Hematopoietic multipotent progenitor cell treated with erythropoietin and hydrocortisone succinate and interleukin-3 and kit ligand, for 4 days (in vitro differentiated cells): ENCODE measurements at regions not wholly inside any gene's neighbourhood (a gene's known extent, or its start where the extent isn't known, plus 50 kb on each side); places are given as distances from the start of the nearest gene placed in this dataset.
A peak's percentile ranks its signal among the peaks of the same experiment; 100 is the strongest.

ENCODE experiments used
- DNase-seq: peaks from one replicate; pipeline ENCODE4 v3.0.0-alpha.2; 2015

DNA sequence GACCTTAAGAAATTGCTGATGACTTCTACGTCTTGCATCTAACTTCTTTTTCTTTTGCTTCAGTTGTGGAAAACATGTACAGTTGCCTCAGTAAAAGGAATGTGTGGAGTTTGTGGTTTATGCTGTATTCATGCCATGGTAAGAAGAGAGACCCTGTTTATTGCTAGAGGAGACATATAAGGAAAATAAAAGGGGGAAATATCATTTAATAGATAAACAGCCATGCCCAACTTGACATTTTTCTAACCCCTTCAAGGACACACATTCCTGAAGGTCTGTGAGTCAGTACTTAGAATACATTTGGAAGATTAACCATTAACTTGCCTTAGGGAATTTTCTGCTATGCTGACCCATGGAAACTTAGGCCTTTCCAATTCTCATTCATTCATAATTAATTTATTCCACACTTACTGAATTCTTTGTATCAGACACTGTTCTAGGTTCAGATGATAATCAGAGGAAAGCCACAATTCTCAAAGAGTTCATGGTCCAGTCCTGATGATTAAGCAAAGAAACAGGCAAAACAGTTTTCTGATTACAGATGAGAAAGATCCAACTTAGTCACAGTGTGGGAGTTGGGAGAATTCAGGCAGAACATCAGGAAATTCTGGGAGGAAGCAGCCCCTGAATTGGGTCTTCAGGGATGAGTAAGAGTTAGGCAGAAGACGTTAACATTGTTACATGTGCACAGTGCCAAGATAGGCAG is 329.8 kb upstream of the RASGRP1 start:
- DNase-seq, result no peak

DNA sequence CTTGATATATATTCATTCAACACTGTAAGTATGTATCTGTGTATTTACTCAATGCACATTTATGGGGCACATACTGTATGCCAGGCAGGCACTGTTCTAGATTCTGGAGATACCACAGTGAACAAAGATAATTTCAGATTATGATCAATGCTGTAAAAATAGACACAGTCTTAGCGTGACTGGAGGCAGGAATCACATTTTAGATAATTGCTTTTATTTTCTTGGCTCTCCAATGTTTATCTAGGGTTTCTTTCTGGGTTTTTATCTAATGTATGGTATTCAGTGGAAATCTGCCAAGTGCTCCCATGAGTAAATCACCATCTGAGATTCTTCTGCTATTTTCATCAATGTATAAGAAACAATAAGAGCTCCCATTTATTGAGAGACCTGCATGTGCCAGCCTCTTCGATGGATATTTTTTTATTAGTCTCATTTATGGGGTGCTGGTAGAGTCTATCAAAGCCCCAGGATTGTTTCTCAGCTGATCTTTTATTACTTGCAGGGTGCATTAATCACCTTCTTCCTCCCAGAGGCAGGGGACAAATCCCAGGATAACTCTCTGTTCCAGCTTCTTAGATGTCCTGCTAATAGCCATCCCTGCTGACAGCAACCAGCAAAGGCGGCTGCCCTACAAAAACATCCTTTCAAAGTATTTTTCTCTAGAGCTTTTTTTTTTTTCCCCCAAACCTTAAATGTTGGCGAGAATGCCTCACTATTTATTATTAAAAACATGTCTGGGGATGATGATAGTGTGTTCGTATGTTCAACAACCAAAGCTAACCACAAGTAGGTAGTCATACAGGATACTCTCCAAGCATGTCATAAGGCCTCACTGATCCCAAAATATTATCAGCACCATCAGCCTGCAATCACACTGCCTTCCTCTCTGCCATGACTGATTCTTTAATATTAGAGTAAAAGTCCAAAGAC is 331.0 kb upstream of the RASGRP1 start:
- no peak for DNase-seq

DNA sequence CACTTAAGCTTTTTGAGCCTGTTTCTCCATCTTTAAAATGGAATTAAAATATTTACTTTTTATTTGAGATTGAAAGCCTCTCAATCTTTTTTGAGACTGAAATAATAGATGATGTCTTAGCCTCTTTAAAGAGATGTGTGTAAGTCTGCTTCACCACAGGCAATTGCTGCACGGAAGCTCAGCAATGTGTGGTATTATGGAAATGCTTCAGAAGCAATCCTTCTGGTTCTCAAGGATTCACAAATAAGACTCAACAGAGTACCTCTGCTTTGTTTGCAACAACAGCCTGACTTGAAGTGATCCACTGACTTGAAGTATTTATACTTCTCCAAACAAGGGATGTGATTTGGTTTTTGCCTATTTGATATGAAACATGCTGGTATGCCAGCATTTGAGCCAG is 332.0 kb upstream of the RASGRP1 start:
- DNase-seq, result no peak

DNA sequence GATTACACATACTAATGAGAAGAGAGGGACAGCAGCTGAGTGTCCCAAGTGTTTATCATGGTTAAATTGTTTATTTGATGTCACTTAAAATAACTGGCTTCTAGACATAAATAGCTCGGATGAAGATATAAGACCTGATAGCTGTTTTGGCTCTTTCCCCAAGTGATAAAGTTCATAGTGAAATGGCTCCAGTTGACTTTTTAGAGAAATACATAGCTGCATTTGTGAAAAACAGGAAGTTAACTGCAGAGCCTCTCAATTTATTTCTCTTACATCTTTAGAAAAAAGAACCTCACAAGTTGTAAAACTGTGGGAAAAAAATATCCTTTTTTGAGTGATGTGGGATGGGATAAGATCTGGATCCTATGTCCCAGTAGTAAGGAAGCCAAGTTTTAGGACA is 332.9 kb upstream of the RASGRP1 start:
- peak; percentile 13 for DNase-seq

DNA sequence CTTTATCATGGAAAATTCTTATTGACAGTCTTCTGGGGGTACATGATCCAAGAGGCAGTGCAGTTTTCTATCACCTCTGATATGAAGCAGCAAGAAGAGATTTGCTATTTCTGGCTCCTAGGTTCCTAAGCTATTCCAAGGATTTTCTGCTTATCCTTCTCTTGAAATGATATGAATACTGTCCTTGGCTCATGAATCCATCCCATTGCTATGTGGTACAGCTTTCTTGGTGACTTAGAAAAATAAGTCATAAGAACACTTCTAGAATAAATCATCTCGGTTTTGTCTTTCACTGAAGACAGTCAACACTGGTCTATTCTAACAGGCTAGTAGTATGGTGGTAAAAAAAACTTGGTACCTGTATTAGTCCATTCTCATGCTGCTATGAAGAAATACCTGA is 333.6 kb upstream of the RASGRP1 start:
- DNase-seq, result no peak

DNA sequence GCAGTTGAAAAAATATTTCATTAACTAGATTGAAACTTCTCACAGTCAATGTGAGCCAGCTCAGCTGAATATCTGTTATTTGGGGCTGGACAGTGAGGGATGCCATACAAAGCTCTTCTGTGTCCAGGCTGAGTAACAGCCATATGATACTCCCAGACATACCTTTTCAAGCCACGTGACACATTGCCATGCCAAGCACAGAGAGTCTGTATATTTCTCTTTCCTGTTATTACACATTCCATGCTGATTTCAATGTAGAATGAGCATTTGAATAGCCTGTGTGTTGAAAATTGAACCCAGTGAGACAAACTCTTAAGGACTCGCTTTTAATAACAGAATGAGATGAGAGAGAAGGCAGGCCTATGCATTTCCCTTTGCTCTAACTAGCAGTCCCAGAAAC is 334.7 kb upstream of the RASGRP1 start:
- DNase-seq, result no peak

DNA sequence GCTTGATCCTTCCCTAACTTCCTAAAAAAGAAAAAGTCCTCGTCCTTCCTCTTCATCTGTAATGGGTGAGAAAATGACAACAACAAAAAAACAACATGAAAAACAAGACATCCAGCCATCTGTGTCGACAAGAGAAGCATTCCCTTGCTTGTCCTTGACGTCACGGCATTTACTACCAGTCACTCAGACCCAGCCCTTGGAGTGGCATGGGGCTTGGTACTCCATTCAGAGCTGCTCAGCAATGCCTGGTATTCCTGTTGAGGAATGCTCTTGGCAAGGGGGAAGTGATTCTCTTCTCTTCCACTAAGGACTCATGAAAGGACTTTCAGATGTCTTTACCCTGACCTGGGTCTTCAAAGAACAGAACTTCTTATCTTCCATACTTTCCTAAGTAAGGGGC is 339.7 kb upstream of the RASGRP1 start:
- DNase-seq, result no peak

DNA sequence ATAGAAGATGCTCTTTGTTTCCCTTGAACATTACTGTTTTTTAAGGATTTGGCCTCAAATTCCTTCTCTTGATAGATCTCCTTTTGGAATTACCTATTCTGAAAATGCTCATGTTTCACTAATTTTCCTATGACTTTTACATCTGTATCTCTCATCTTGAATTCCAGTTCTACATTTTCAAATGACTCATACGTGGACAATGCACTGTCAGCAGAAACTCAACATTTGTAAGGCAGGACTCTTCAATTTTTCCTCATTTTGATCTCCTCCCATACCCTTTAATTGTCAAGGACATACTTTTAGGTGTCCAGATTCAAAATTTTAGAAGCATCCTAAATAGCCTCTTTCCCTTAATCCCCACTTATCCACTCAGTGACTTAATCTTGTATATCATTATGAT is 341.0 kb upstream of the RASGRP1 start:
- no peak for DNase-seq

DNA sequence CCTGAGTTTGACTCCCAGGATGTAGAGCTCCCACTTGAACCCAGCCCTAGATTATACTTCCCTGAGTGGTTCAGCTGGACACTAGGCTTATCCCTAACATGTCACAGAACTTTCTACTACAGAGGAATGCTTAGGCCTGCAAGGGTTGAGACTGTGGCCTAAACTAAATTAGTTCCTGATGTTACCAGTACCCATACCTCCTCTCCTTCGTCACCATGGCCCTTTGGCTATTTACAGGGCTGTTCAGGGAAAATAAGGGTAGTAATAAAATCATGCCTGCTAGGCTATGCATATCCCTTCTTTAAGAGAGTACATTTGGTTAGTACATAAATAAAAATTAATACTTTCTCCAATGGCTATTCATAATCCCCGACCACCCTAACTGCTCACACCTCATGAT is 356.4 kb upstream of the RASGRP1 start:
- DNase-seq, result no peak

DNA sequence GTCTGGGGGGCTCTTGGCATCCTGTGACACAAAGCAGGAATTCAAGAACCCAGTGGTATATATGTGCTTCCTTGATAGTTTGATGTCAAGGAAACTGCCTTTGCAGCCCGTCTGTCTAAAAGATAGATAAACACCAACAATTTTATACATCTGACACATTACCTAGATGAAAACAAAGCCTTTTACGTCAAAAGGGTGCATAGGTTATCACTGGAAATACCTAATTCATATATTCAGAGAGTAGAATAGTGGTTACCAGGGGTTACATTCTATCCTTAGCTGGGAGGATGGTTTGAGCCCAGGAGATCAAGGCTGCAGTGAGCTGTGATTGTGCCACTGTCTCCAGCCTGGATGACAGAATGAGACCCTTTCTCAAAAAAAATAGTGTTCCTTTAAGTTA is 356.9 kb upstream of the RASGRP1 start:
- no peak for DNase-seq

DNA sequence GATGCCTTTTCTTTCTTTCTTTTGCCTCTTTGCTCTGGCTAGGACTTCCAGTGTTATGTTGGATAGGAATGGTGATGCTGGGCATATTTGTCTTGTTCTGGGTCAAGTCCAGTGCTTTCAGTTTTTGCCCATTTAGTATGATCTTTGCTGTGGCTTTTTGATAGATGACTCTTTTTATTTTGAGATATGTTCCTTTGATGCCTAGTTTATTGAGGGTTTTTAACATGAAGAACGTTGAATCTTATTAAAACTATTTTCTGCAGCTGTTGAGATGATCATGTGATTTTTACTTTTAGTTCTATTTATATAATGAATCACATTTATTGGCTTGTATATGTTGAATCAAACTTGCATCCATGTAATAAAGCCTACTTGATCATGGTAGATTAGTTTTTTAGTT is 363.8 kb upstream of the RASGRP1 start:
- DNase-seq, result no peak

DNA sequence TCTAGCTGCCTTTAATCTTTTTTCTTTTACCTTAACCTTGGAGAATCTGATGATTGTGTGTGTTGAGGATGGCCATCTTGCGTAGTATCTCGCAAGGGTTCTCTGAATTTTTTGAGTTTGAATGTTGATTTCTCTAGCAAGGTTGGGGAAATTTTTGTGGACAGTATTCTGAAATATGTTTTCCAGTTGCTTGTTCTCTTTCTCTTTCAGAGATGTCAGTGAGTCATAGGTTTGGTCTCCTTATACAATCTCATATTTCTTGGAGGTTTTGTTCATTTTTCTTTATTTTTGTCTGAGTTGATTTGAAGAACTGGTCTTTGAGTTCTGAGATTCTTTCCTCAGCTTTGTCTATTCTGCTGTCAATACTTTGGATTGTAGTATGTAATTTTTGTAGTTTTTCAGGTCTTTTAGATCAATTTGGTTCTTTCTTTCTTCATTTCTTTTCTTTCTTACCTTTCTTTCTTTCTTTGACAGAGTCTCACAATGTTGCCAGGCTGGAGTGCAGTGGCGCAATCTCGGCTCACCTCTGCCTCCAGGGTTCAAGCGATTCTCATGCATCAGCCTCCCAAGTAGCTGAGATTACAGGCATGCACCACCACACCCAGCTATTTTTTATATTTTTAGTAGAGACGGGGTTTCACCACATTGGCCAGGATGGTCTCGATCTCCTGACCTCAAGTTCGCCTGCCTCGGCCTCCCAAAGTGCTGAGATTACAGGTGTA is 366.4 kb upstream of the RASGRP1 start:
- DNase-seq, result no peak

DNA sequence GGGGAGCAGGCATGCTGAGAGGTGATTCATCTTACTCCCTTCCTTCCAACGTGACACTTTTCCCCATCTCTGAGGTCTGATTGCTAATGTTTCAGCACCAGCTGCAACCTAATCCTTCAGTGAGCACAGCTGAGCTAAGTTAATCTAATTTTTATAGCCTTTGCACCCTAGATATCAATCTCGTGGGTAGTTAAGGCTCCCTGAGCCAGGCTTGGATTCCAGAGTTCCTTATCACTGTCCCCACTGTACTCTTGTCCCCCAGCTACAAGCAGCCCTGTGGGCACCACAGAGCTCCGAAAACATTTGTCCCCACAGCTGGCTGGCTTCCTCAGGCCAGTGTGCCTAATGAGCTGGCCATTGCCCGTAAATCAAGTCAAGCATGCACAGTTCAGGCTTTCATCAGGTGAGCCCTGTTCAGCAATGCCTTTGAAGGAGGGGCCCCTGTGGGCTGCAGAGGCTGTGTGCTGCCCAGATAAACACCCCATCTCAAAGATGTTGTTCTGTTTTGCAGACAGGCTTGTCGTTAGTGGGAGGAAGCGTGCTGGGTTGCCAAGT is 376.9 kb upstream of the RASGRP1 start:
- DNase-seq, result no peak

DNA sequence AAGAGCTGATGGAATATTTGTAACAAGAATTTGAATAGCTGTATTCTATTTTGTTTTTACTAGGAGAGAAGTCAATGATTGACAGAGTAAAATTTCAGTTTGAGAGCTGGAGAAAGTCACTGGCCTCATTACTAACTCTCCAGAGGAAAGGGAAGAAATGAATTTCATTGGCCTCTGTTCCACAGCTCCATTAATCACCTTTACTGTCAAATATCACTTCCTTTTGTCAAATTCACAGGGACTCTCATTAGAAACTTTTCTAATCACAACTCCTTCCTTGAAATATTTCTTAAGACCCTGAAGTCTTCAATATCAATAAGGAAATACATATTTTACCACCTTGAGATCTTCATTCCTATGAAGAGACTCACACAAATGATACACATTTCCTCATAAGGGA is 379.9 kb upstream of the RASGRP1 start:
- no peak for DNase-seq

DNA sequence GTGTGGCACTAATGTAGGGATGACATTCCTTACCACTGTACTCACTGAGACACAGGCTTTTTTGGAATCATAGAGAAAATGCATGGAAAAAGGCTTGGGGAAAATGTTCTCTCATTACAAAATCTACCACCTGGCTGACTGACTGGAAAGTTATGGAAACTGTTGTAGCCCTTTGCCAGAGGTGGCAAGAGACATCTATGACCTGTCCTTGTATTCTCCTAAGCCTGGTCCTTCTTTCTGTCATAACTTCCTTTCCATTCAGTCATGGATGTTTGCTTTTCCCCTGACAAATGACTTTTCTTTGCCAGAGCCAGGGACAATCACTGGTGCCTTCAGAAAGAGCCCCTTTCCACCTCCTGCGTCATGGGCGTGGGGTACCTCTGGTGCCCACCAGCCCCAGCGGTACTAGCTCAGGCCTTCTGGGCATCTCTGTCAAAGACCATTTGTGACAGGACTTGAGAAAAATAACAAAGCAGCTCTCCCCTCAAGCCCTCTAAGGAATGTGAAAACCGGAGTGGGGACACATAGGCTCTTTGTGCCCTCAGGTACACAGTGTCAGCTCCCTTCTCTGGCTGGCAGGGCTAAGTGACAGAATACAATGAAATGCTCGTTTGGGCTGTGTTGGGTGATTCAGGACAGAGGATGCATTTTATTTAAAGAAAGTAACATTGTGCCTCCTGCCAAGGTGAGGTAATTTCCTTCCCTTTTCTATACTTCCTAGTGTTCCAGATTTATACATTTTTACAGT is 381.1 kb upstream of the RASGRP1 start:
- no peak for DNase-seq

DNA sequence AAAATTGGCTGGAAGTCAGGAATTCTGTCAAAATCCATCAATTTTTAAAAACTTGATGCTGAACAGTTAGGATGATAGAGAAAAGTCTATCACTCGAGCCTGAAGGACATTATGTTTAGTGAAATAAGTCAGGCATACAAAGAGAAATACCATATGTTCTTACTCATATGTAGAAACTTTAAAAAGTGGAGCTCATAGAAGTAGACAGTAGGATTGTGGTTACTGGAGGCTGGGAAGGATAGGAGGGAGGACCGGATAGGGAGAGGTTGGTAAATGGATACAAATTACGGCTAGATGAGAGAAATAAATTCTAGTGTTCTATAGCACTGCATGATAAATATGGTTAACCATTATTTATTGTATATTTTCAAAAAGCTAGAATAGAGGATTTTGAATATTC is 389.5 kb upstream of the RASGRP1 start:
- DNase-seq, result no peak

DNA sequence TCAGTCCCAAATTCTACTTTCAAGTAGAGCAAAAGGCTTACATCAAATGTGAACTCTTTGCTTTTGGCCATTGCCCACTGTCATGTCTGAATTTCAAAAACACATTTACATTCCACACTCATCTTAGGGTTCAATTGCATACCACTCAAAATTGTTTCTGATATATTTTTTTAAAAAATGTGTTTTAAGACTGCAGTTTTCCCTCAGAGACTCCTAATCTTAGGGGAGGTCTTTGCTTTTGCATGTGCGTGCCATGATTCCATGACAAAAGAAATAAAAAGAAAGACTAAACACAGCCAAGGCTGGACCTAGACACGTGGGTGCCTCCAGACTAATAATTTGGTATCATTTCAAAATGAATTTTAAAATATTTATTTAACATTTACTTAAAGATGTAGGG is 396.8 kb upstream of the RASGRP1 start:
- no peak for DNase-seq

DNA sequence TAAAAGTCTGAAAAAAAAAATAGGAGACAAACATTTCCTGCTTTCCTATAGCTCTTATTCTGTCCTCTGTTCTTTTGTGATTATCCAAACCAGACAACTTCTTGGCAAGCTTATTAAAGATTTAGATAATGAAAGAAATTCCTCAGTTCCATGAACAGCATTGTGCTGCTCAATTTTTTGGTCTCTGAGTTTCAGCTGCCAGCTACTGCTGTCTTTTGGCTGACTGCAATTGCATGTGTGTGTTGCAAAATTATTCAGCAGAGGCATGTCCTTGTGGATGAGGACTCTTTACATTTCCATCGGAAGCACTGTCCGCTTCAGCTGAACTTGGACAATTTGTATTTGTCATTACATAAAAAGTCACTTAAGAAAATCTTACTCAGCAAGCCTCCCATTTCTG is 397.3 kb upstream of the RASGRP1 start:
- no peak for DNase-seq

DNA sequence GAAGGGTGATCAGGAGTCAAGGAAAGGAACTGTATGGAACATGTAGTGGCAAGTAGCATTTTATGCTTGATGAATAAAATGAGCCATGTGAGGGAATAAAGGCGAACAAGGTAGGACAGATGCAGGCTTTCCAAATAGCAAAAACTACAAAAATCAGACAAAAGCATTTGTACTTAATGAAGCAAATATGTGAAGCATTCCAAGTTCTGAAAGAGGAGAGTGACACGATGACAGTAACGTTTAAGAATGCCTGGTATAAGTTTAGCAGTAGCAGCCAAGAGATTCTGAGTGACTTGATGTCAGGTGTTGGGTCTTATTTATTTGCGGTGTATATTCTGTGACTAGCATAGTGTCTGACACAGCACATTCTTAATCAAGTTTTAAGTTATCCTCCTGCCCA is 408.2 kb upstream of the RASGRP1 start:
- no peak for DNase-seq

DNA sequence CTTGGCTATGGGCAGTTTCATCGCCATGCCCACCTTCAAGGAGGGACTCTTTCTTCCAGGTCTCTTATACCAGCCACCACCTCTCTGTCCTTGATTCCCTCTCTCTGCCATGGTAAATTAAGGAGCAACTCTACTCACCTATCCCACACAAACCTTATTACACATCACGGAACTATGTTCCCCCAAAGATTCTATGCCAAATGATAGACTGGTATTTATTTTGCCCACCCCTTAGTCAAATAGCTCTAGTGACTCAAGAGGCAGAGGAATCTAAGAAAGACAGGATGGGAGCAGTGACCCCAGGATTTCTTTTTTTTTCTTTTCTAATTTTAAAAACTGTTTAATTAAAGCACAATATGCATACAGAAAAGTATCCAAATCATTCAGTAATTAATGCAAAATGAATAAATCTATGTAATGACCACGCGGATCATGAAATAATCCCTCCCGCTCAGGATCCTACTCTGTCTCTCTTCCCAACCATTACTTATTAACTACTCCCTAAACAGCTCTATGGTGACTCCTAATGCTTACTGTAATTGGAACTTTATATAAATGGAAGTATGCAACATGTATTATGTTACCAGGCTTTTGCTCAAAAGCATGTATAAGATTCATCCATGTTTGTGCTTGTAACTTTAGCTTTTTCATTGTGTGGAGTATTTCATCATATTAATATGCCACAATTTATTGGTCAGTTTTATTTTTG is 410.8 kb upstream of the RASGRP1 start:
- no peak for DNase-seq

DNA sequence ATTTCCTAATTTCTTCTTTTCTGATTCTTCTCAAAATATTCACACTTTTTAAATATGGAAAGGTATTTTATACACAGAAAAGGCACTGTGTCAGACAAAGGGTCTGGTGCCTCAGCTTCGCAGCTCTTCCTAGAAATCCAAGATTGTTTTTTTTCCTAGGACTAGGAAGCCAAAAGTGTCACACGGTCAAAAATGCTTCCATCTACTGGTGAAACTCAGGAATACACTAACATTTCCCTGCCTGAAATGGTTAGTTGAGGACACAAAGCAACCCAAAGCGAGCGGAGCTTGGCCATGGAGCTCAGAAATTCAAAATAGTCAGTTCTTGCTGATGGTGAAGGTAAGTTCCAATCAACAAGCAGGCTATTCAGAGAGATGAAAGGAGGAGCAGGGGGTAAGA is 426.5 kb upstream of the RASGRP1 start:
- DNase-seq, result peak; percentile 5

DNA sequence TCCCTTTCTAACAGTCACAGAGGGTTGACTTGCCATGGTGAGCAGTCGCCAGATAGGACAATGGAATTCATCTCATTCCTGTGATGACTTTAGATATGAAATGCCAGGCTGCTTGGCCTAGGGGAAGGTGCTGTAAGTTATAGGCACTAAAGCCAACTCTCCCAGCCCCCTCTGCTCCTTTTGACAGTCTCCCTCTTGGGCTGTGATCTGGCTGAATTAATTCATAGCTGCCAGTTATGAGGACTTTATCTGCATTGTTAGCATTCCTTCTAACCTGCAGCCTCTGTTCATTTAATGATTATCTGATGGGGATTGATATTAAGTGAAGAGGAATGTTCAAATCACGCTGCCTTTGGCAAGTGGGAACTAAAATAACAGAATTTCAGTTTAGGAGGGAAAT is 427.1 kb upstream of the RASGRP1 start:
- no peak for DNase-seq
